Activated CD8-positive, alpha-beta T cell treated with anti-CD3 and anti-CD28 coated beads, Interleukin-2, amount 10 ng/mL, durations not matched to agents 7 days and 5 days (primary cell): ENCODE measurements at regions not wholly inside any gene's neighbourhood (a gene's known extent, or its start where the extent isn't known, plus 50 kb on each side); places are given as distances from the start of the nearest gene placed in this dataset.

ENCODE experiments used
- ATAC-seq: fragments of 150-1000 bp; cut with Tn5 transposase; one replicate; pipeline ENCODE4 v1.10.0; 2021; ENCODE audit warnings: moderate library complexity
- CTCF ChIA-PET: fragments of 350-600 bp; sonication (Branson Sonifier 250); formaldehyde crosslinking; loops from one replicate; lab custom pipeline; 2021; ENCODE audit warnings: antibody characterized with exemption; lab: Charles Lee
- POLR2A ChIA-PET: fragments of 350-600 bp; sonication (Branson Sonifier 250); formaldehyde crosslinking; loops from one replicate; lab custom pipeline; 2021; ENCODE audit warnings: antibody characterized with exemption; lab: Charles Lee
- DNase-seq: peaks from one replicate; pipeline ENCODE4 v3.0.0-alpha.2; 2020
- H3K27ac Mint-ChIP-seq: one replicate; pipeline ENCODE4 v1.8.0; 2021; ENCODE audit warnings: mild to moderate bottlenecking, mixed read lengths
- H3K27me3 Mint-ChIP-seq: one replicate; pipeline ENCODE4 v1.8.0; 2021; ENCODE audit warnings: low read depth, mixed read lengths
- H3K36me3 Mint-ChIP-seq: one replicate; pipeline ENCODE4 v1.8.0; 2021; ENCODE audit warnings: low read depth, mixed read lengths
- H3K4me1 Mint-ChIP-seq: one replicate; pipeline ENCODE4 v1.8.0; 2021; ENCODE audit warnings: low read depth, mixed read lengths
- H3K4me3 Mint-ChIP-seq: one replicate; pipeline ENCODE4 v1.8.0; 2021; ENCODE audit warnings: mild to moderate bottlenecking, mixed read lengths
- H3K9me3 Mint-ChIP-seq: one replicate; pipeline ENCODE4 v1.8.0; 2022; ENCODE audit warnings: mixed read lengths; ENCODE audit not compliant: insufficient read depth

DNA sequence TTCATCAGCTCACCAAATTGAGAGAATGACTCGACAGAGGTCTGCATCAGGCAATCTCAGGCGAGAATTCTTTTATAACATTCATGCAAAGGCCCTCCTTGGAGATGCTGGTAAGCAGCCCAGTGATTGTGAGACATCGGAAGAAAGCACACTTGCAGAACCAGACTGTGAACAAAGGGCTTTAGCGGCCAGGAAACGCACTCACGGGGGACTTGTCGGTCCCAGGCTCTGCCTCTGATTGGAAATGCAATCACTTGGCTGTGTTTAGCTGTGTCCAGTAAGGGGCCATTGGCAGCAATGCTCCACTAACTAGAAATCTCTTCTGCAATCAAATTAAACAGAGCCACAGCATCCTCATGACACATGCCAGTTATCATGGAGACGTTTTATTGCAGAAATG, 226.7 kb upstream of the CDH13 start:
- Mint-ChIP-seq H3K36me3 (no peaks in the 10 kb centered on the region), H3K4me1 (no peaks in the 10 kb centered on the region), H3K9me3 (no peaks in the 10 kb centered on the region), H3K27ac (no peak overlapping the region), H3K4me3 (no peak overlapping the region), H3K27me3 (peaks cover 8% of the 10 kb centered on the region)
- ChIA-PET CTCF (no interaction called here), POLR2A (no interaction called here)
- DNase-seq = no peak
- no peak for ATAC-seq

DNA sequence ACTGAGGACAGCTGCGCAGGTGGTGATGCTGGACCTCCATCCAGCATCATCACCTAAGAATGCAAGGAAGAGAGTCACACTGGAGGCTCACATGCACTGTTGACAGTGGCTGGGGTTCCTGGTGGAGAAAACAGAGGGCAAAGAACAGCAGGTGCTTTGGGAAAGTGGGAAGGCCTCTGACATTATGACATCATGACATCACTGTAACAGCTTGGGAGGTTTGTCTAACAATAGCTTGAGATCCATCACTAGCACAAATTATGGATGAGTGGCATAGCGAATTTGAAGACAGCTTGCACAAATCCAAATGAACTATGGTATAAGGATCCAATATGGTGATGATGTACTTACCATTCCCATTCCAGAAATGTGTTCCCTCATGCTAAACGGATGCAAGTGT, 226.5 kb upstream of the MPHOSPH6 start:
- H3K27ac Mint-ChIP-seq = no peak overlapping the region
- H3K4me1 Mint-ChIP-seq = no peaks in the 10 kb centered on the region
- H3K27me3 Mint-ChIP-seq = peaks cover 5% of the 10 kb centered on the region
- ATAC-seq (no peak), DNase-seq (no peak)
- H3K36me3 Mint-ChIP-seq = no peaks in the 10 kb centered on the region
- POLR2A ChIA-PET = no interaction called here
- H3K4me3 Mint-ChIP-seq = no peak overlapping the region
- CTCF ChIA-PET = no interaction called here
- H3K9me3 Mint-ChIP-seq = no peaks in the 10 kb centered on the region

DNA sequence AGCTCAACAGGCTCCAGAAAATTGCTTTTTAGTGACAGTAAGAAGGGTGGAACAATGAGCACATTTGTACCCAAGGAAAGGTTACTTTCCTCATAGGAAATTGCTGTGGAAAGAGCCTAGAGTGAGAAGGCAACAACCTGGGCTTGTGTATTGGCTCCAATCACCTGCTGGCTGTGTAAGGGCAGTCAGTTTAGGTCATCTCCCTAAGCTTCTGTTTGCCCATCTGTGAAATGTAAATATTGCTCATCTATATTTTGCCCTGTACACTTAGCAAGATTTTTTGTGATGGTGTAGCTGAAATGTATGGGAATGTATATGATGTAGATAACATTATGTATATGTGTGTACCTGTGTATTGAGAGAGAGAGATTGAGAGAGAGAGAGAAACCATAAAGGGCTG, 225.2 kb upstream of the MPHOSPH6 start:
- Mint-ChIP-seq H3K9me3 (no peaks in the 10 kb centered on the region), H3K27ac (no peak overlapping the region), H3K4me3 (no peak overlapping the region), H3K36me3 (no peaks in the 10 kb centered on the region), H3K27me3 (peaks cover 5% of the 10 kb centered on the region), H3K4me1 (no peaks in the 10 kb centered on the region)
- ATAC-seq = no peak
- CTCF ChIA-PET = no interaction called here
- POLR2A ChIA-PET = no interaction called here
- no peak for DNase-seq

DNA sequence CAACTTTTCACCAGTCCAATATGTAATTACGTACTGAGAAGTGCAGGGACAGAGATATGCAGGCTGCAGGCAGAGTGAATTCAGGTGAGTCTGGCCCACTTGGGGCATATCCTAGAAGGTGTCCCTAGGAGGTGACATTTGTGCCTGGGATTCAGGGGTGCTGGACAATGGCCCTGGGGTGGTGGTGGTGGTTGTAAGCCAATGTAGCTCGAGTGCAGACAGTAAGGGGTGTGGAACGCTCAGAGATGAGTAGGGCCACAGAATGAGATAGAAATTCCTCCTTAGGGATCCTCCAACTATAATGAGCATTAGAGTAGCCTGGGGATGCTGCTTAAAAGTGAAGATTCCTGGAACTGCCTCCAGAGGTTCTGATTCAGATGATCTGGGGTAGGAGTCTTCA, 221.7 kb upstream of the MPHOSPH6 start:
- no peak overlapping the region for H3K4me3 Mint-ChIP-seq
- DNase-seq (no peak), ATAC-seq (no peak)
- no peaks in the 10 kb centered on the region for H3K9me3 Mint-ChIP-seq
- ChIA-PET POLR2A (no interaction called here), CTCF (no interaction called here)
- H3K27me3 Mint-ChIP-seq = no peaks in the 10 kb centered on the region
- H3K4me1 Mint-ChIP-seq = no peaks in the 10 kb centered on the region
- H3K36me3 Mint-ChIP-seq = no peaks in the 10 kb centered on the region
- H3K27ac Mint-ChIP-seq = no peak overlapping the region

DNA sequence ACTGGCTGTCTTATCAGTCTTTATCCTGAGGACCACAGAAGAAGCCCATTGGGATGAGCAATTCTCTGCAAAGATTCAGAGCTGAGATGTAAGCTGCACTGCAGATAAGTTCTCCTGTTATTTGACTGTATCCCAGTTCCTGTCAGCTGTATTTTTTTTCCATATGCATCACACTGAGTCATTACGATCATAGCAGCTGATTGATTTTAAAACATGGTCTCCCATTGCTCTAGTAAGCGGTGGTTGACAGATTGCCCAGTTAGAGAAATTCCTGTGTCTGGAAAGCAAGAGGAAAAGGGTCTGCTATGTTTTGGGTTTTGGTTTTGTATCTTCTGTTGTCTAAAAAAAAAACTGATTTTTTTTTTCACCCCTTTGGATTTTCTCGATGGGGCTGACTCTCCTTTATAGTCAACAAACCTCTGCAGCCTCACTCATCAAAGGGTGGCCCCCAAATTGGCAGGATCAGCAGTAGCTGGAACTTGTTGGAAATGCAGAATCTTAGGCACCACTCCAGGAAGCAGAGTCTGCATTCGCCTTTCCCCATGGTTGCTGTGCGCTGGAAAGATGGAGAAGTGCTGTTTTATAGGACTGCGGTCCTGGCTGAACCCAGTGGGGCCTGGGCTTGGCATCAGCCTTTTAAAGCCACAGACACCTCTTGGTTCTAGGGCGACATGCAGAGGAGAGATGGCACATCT, 220.1 kb upstream of the MPHOSPH6 start:
- Mint-ChIP-seq H3K4me1 (no peaks in the 10 kb centered on the region), H3K4me3 (no peak overlapping the region), H3K36me3 (no peaks in the 10 kb centered on the region), H3K9me3 (no peaks in the 10 kb centered on the region), H3K27me3 (no peaks in the 10 kb centered on the region), H3K27ac (no peak overlapping the region)
- ATAC-seq (no peak), DNase-seq (no peak)
- POLR2A ChIA-PET = no interaction called here
- CTCF ChIA-PET = no interaction called here

DNA sequence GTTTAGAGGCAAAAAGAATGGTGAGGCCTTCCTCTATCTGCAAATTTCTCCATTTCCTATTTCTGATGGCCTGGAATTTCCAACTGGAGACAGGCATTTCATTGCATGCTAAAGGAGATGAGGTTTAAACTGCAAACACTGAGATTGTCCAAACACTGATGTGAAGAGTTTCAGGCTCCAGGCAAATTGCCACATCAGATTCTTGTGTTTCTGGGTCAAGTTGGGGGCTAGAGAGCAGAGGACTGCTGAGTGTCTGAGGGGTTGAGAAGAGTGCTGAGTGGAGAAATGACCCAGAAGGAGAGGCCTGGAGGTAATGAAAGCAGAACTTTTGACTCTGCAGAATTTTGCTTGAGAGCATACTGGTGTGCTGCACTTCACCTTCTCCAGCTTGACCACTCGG, 216.7 kb upstream of the MPHOSPH6 start:
- Mint-ChIP-seq H3K9me3 (no peaks in the 10 kb centered on the region), H3K27me3 (no peaks in the 10 kb centered on the region), H3K36me3 (no peaks in the 10 kb centered on the region), H3K4me1 (no peaks in the 10 kb centered on the region), H3K27ac (no peak overlapping the region), H3K4me3 (no peak overlapping the region)
- no peak for DNase-seq
- no peak for ATAC-seq
- CTCF ChIA-PET = no interaction called here
- POLR2A ChIA-PET = no interaction called here

DNA sequence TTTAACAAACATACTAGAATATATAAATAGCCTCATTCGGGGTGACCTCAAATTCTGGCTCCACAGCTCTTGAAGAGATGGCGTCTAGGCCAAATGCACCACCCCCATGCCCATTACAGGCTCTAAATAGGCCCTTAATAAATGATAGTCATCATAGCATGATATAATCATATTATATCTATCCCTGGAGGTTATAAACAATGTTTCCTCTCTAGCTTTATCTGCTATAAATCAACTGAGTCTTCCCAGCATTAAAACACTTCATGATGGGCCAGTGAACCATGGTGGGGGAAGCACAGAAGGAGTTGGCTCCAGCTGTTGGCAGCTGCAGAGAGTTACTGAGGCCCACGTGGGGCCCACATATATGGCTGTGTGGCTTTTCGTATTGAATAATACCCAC, 214.9 kb upstream of the MPHOSPH6 start:
- Mint-ChIP-seq H3K27ac (no peak overlapping the region), H3K36me3 (no peaks in the 10 kb centered on the region), H3K4me1 (no peaks in the 10 kb centered on the region), H3K9me3 (no peaks in the 10 kb centered on the region), H3K4me3 (no peak overlapping the region), H3K27me3 (no peaks in the 10 kb centered on the region)
- DNase-seq = no peak
- no peak for ATAC-seq
- ChIA-PET POLR2A (no interaction called here), CTCF (no interaction called here)

DNA sequence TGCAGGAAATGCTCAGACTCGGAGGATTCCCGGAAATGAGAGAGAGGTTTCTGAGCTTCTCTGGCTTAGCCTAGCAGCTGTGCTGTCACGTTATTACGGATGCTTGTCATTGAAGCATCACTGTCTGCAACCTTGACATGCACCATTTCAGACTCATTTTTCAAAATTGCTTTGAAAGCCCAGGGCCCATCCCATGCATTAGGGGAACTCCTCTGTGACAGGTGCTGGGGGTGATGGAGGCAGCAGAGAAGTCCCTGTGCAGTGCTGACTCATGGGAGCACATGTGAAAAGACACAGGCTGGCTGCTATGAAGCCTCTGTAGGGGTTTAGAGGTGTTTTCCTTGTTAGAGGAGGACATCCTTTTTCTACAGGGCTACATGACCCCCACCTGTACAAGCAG, 214.0 kb upstream of the MPHOSPH6 start:
- POLR2A ChIA-PET = no interaction called here
- CTCF ChIA-PET = interaction anchor here (0.7 kb wide), 1 partner anchor 121 kb away, joined by 3 read pairs; no protein-coding TSS in a partner anchor
- ATAC-seq (no peak), DNase-seq (no peak)
- no peak overlapping the region for H3K27ac Mint-ChIP-seq
- H3K9me3 Mint-ChIP-seq = no peaks in the 10 kb centered on the region
- no peaks in the 10 kb centered on the region for H3K27me3 Mint-ChIP-seq
- no peak overlapping the region for H3K4me3 Mint-ChIP-seq
- no peaks in the 10 kb centered on the region for H3K4me1 Mint-ChIP-seq
- no peaks in the 10 kb centered on the region for H3K36me3 Mint-ChIP-seq

DNA sequence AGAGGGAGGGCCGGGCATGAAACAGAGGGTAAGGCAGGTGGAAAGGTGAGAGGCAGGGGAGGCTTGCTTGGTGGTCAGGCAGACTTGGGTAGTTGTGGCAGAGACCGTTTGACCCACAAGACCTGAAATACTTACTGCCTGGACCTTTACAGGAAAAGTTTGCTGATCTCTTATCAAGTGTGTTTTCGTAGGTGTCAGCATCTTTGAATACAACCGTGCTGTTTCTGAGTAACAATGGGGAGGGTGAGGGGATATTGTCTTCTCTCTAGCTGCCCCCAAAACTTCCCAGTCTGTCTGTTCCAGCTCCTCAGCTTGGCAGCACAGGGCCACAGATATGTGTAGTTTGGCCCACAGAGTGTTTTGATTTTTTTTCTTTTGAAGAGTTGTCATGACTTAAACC, 212.5 kb upstream of the MPHOSPH6 start:
- POLR2A ChIA-PET = no interaction called here
- DNase-seq = no peak
- H3K4me1 Mint-ChIP-seq = no peaks in the 10 kb centered on the region
- H3K4me3 Mint-ChIP-seq = no peak overlapping the region
- no peaks in the 10 kb centered on the region for H3K36me3 Mint-ChIP-seq
- H3K9me3 Mint-ChIP-seq = no peaks in the 10 kb centered on the region
- no peaks in the 10 kb centered on the region for H3K27me3 Mint-ChIP-seq
- CTCF ChIA-PET = no interaction called here
- ATAC-seq = no peak
- no peak overlapping the region for H3K27ac Mint-ChIP-seq

DNA sequence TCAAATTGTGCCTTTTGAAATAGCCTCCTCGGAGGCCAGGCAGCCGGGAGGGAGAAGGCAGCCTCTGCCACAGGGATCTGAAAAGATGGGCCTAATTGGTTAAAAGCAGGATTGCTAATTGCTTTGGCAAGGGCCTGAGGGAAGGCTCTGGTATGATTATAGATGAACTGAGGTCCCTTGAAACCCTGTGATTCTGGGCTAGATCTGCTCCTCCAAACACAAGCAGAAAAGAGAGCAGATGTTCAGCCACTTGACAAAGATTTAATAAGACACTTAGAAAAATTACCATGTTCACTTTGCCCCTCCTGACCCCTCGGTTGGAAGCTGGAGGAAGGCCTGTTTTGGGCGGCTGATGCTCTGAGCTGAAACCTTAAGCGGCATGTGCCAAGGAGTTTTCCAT, 209.5 kb upstream of the MPHOSPH6 start:
- H3K27me3 Mint-ChIP-seq = no peaks in the 10 kb centered on the region
- no peak overlapping the region for H3K4me3 Mint-ChIP-seq
- DNase-seq (no peak), ATAC-seq (no peak)
- H3K36me3 Mint-ChIP-seq = no peaks in the 10 kb centered on the region
- ChIA-PET POLR2A (no interaction called here), CTCF (no interaction called here)
- no peak overlapping the region for H3K27ac Mint-ChIP-seq
- H3K4me1 Mint-ChIP-seq = no peaks in the 10 kb centered on the region
- no peaks in the 10 kb centered on the region for H3K9me3 Mint-ChIP-seq

DNA sequence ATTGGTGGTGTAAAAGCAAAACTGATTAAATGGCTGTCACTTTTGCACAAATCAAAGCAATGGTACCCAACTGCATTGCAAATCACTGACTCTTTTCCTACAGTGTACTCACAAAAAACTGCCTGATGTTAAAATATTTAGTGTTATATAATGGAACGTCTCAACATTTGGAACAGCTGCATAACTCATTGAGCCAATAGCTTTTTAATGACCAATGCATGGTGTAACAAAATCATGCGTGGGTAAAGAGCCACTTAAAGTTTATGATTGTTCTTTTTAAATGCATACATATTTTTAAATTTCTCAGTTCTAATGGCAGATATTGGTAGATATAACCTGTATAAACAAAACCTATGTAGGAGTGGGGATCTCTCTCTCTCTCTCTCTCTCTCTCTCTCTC, 204.0 kb upstream of the MPHOSPH6 start:
- ChIA-PET POLR2A (no interaction called here), CTCF (no interaction called here)
- H3K27ac Mint-ChIP-seq = no peak overlapping the region
- ATAC-seq = no peak
- H3K36me3 Mint-ChIP-seq = no peaks in the 10 kb centered on the region
- H3K9me3 Mint-ChIP-seq = no peaks in the 10 kb centered on the region
- no peak for DNase-seq
- no peaks in the 10 kb centered on the region for H3K27me3 Mint-ChIP-seq
- H3K4me3 Mint-ChIP-seq = no peak overlapping the region
- H3K4me1 Mint-ChIP-seq = no peaks in the 10 kb centered on the region

DNA sequence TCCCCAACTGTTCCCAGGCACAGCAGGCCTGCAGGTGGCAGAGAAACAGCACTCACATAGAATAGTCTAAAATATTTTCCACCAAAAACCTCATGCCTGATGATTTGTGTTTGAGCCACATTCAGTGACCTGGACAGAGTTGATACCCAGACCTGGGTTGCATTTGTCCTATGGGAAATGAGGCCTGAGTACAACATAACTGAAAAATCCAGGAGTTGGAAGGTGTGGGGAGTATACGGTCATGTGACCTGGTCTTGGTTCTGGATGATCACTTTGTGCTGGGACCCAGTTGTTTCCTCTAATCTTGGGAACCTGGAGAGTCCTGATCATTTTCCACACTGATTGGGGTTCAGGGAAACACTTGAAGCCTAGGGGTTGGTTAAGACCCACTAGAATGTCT, 200.3 kb upstream of the MPHOSPH6 start:
- Mint-ChIP-seq H3K27me3 (no peaks in the 10 kb centered on the region), H3K4me1 (no peaks in the 10 kb centered on the region), H3K36me3 (no peaks in the 10 kb centered on the region), H3K9me3 (no peaks in the 10 kb centered on the region), H3K27ac (no peak overlapping the region), H3K4me3 (no peak overlapping the region)
- no peak for ATAC-seq
- ChIA-PET CTCF (no interaction called here), POLR2A (no interaction called here)
- no peak for DNase-seq

DNA sequence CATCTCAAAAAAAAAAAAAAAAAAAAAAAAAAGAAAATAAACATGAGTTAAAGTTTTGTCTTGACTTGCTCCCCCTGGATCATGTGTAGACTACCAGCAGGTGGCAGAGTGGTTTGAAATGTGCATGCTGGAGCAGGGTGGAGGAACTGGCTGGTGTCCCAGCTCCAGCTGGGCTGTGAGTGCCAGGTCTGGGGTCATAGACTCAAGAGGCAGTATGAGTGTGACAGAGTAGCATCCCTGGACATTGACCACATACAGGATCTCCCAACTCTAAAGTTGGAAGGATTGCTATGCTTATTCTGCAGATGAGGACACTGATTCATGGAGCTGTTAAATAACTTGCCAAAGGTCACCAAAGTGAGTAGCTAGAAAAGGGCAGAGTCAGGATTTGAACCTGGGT, 198.0 kb upstream of the MPHOSPH6 start:
- Mint-ChIP-seq H3K4me1 (no peaks in the 10 kb centered on the region), H3K9me3 (no peaks in the 10 kb centered on the region), H3K27me3 (no peaks in the 10 kb centered on the region), H3K27ac (no peak overlapping the region), H3K4me3 (no peak overlapping the region), H3K36me3 (no peaks in the 10 kb centered on the region)
- CTCF ChIA-PET = no interaction called here
- ATAC-seq = no peak
- POLR2A ChIA-PET = no interaction called here
- peak; percentile 24 for DNase-seq
